H1 (cell line): ENCODE measurements at regions not wholly inside any gene's neighbourhood (a gene's known extent, or its start where the extent isn't known, plus 50 kb on each side); places are given as distances from the start of the nearest gene placed in this dataset.

Source experiments
- CTCF ChIA-PET: fragments of 300-600 bp; sonication (Branson Sonifier 250); formaldehyde crosslinking; loops from one replicate; lab custom pipeline; 2021; ENCODE audit not compliant: partially characterized antibody; lab: Charles Lee
- POLR2A ChIA-PET: fragments of 300-600 bp; sonication (Branson Sonifier 250); formaldehyde crosslinking; loops from one replicate; lab custom pipeline; 2021; ENCODE audit warnings: inconsistent platforms; ENCODE audit not compliant: partially characterized antibody; lab: Charles Lee
- DNase-seq, 2 experiments: peaks; one replicate each; pipeline versions ENCODE4 v3.0.0 to v3.0.0-alpha.2; 2010 to 2022; ENCODE audit warnings: low spot score in 2 of 2, low read depth in 1 of 2, mixed read lengths in 1 of 2
- FAIRE-seq: peaks from 2 replicates; lab custom pipeline; 2011; peaks lifted over from hg19 to GRCh38; lab: Jason Lieb, UNC
- H2AFZ ChIP-seq: 2 replicates; pipeline ENCODE4 v1.8.1; 2012; ENCODE audit warnings: low read length, inconsistent platforms
- H2AK5ac ChIP-seq: 2 replicates; pipeline ENCODE4 v1.6.1; 2013; ENCODE audit warnings: low read depth, low read length
- H2BK120ac ChIP-seq: replicated peaks from 2 replicates; pipeline ENCODE3; 2013; ENCODE audit warnings: low read depth, low read length, inconsistent platforms
- H2BK12ac ChIP-seq: 2 replicates; pipeline ENCODE4 v1.6.1; 2013; ENCODE audit warnings: low read depth, low read length
- H2BK15ac ChIP-seq: 2 replicates; pipeline ENCODE4 v1.6.1; 2013; ENCODE audit warnings: low read length
- H2BK20ac ChIP-seq: 2 replicates; pipeline ENCODE4 v1.6.1; 2013; ENCODE audit warnings: low read length
- H2BK5ac ChIP-seq: 2 replicates; pipeline ENCODE4 v1.6.1; 2013; ENCODE audit warnings: low read depth, low read length
- H3K14ac ChIP-seq: 2 replicates; pipeline ENCODE4 v1.6.1; 2013; ENCODE audit warnings: inconsistent platforms; ENCODE audit not compliant: insufficient read length
- H3K18ac ChIP-seq: 2 replicates; pipeline ENCODE4 v1.6.1; 2013; ENCODE audit warnings: low read length; ENCODE audit errors: extremely low read depth
- H3K23ac ChIP-seq: 2 replicates; pipeline ENCODE4 v1.6.1; 2013; ENCODE audit warnings: inconsistent platforms; ENCODE audit not compliant: insufficient read length
- H3K23me2 ChIP-seq: 2 replicates; pipeline ENCODE4 v1.6.1; 2013; ENCODE audit warnings: low read depth, low read length
- H3K27ac ChIP-seq: 2 replicates; pipeline ENCODE4 v1.6.1; 2011; ENCODE audit warnings: low read depth, low read length, inconsistent platforms
- H3K27me3 ChIP-seq, 4 experiments: replicated peaks in 1 of 4; 1 replicate in 1 of 4; 2 replicates in 3 of 4; pipeline versions ENCODE4 v1.6.1 to v1.8.1; 2011 to 2013; ENCODE audit warnings: low read length in 3 of 4, mild to moderate bottlenecking in 3 of 4, inconsistent platforms in 2 of 4, mixed read lengths in 2 of 4, moderate library complexity in 1 of 4; ENCODE audit not compliant: control insufficient read depth in 3 of 4, insufficient read depth in 3 of 4; ENCODE audit errors: extremely low read depth in 1 of 4
- H3K36me3 ChIP-seq, 4 experiments: 2 replicates each; pipeline versions ENCODE4 v1.6.1 to v1.8.1; 2011 to 2013; ENCODE audit warnings: mild to moderate bottlenecking in 4 of 4, low read length in 3 of 4, moderate library complexity in 2 of 4, control low read depth in 1 of 4, inconsistent platforms in 1 of 4; ENCODE audit not compliant: insufficient read depth in 4 of 4, control insufficient read depth in 2 of 4
- H3K4ac ChIP-seq: replicated peaks from 2 replicates; pipeline ENCODE3; 2013; ENCODE audit warnings: low read length, low read depth, mixed read lengths, inconsistent platforms; ENCODE audit not compliant: insufficient read length
- H3K4me1 ChIP-seq, 4 experiments: replicated peaks in 1 of 4; 1 replicate in 1 of 4; 2 replicates in 3 of 4; pipeline versions ENCODE4 v1.6.1 to v1.8.1; 2011 to 2013; ENCODE audit warnings: low read length in 3 of 4, inconsistent platforms in 2 of 4, mixed read lengths in 1 of 4; ENCODE audit not compliant: insufficient read depth in 4 of 4, control insufficient read depth in 3 of 4
- H3K4me2 ChIP-seq, 2 experiments: 2 replicates each; pipeline versions ENCODE4 v1.6.1 to v1.8.1; 2011 to 2013; ENCODE audit warnings: low read depth in 2 of 2, low read length in 2 of 2, control low read depth in 1 of 2, inconsistent platforms in 1 of 2, mild to moderate bottlenecking in 1 of 2; ENCODE audit not compliant: insufficient read depth in 1 of 2
- H3K4me3 ChIP-seq, 4 experiments: fragments of 200-600, 300-600 bp in 1 of 4; sonication (generic), shearing (Covaris generic), sonication (Bioruptor Twin) in 1 of 4; 2 replicates each; pipeline versions ENCODE4 v1.5.1 to v1.8.1; 2011 to 2016; ENCODE audit warnings: low read length in 4 of 4, low read depth in 3 of 4, control low read depth in 2 of 4, inconsistent platforms in 2 of 4, mild to moderate bottlenecking in 2 of 4, mixed read lengths in 1 of 4, moderate library complexity in 1 of 4; ENCODE audit not compliant: insufficient read depth in 2 of 4; ENCODE audit errors: extremely low read depth in 1 of 4
- H3K56ac ChIP-seq: replicated peaks from 2 replicates; pipeline ENCODE3; 2013; ENCODE audit warnings: low read depth, mild to moderate bottlenecking, mixed read lengths, low read length, inconsistent platforms; ENCODE audit not compliant: insufficient read length
- H3K79me1 ChIP-seq: 2 replicates; pipeline ENCODE4 v1.6.1; 2013; ENCODE audit warnings: low read depth, low read length, control low read depth
- H3K79me2 ChIP-seq, 2 experiments: 2 replicates each; pipeline versions ENCODE4 v1.6.1 to v1.8.1; 2012 to 2013; ENCODE audit warnings: low read length in 2 of 2, mild to moderate bottlenecking in 2 of 2, inconsistent platforms in 1 of 2; ENCODE audit not compliant: insufficient read depth in 2 of 2, control insufficient read depth in 1 of 2
- H3K9ac ChIP-seq, 4 experiments: replicated peaks in 1 of 4; 1 replicate in 1 of 4; 2 replicates in 3 of 4; pipeline versions ENCODE4 v1.6.1 to v1.8.1; 2011 to 2013; ENCODE audit warnings: low read depth in 3 of 4, low read length in 3 of 4, control low read depth in 2 of 4, mild to moderate bottlenecking in 2 of 4, moderate library complexity in 2 of 4, inconsistent platforms in 1 of 4; ENCODE audit errors: extremely low read depth in 1 of 4
- H3K9me3 ChIP-seq, 2 experiments: 2 replicates each; pipeline versions ENCODE4 v1.6.1 to v1.8.1; 2012 to 2013; ENCODE audit warnings: mild to moderate bottlenecking in 2 of 2, moderate library complexity in 2 of 2, control low read depth in 1 of 2, inconsistent platforms in 1 of 2, low read depth in 1 of 2, low read length in 1 of 2, mixed read lengths in 1 of 2; ENCODE audit not compliant: insufficient read depth in 2 of 2
- H4K20me1 ChIP-seq, 2 experiments: replicated peaks in 1 of 2; 2 replicates each; pipeline versions ENCODE3 to v1.8.1; 2011 to 2013; ENCODE audit warnings: inconsistent platforms in 2 of 2, low read length in 2 of 2, mild to moderate bottlenecking in 1 of 2; ENCODE audit not compliant: insufficient read depth in 2 of 2, control insufficient read depth in 1 of 2
- H4K5ac ChIP-seq: 2 replicates; pipeline ENCODE4 v1.6.1; 2013; ENCODE audit warnings: low read length, low read depth, mixed read lengths, inconsistent platforms; ENCODE audit not compliant: insufficient read length
- H4K8ac ChIP-seq: 2 replicates; pipeline ENCODE4 v1.8.0; 2013; ENCODE audit warnings: mild to moderate bottlenecking, moderate library complexity, low read length, inconsistent platforms; ENCODE audit not compliant: insufficient read depth; ENCODE audit errors: extremely low read depth
- H4K91ac ChIP-seq: replicated peaks from 2 replicates; pipeline ENCODE3; 2013; ENCODE audit warnings: low read length, mixed read lengths, inconsistent platforms; ENCODE audit not compliant: insufficient read length
- ATF2 ChIP-seq: IDR thresholded peaks from 2 replicates; pipeline ENCODE4 v1.6.1; 2012; ENCODE audit warnings: low read length, inconsistent platforms
- BACH1 ChIP-seq: IDR thresholded peaks from 2 replicates; pipeline ENCODE4 v1.6.1; 2012; ENCODE audit warnings: low read length, improper control_type of control experiment
- BRCA1 ChIP-seq: IDR thresholded peaks from 2 replicates; pipeline ENCODE4 v1.6.1; 2012; ENCODE audit warnings: low read depth, low read length, improper control_type of control experiment
- FOSL1 ChIP-seq: IDR thresholded peaks from 2 replicates; pipeline ENCODE4 v1.6.1; 2011; ENCODE audit warnings: mild to moderate bottlenecking, low read depth, low read length, moderate library complexity; ENCODE audit not compliant: insufficient read depth
- KDM1A ChIP-seq: fragments of 200-600, 300-600 bp; sonication (generic); IDR thresholded peaks from 2 replicates; pipeline ENCODE4 v1.7.1; 2016; ENCODE audit warnings: mild to moderate bottlenecking, low read length, borderline replicate concordance
- KDM5A ChIP-seq: fragments of 200-600 bp; IDR thresholded peaks from 2 replicates; pipeline ENCODE4 v1.7.1; 2012; ENCODE audit warnings: mild to moderate bottlenecking, low read length, inconsistent platforms, mixed read lengths
- NRF1 ChIP-seq: IDR thresholded peaks from 2 replicates; pipeline ENCODE4 v1.6.1; 2011; ENCODE audit warnings: mild to moderate bottlenecking, low read depth, low read length, improper control_type of control experiment
- RAD21 ChIP-seq, 2 experiments: IDR thresholded peaks in 1 of 2; conservative IDR thresholded peaks in 1 of 2; 2 replicates each; pipeline ENCODE4 v1.6.1; 2011; ENCODE audit warnings: low read depth in 2 of 2, low read length in 2 of 2, improper control_type of control experiment in 1 of 2, inconsistent platforms in 1 of 2, mild to moderate bottlenecking in 1 of 2, moderate library complexity in 1 of 2
- RFX5 ChIP-seq: IDR thresholded peaks from 2 replicates; pipeline ENCODE4 v1.6.1; 2011; ENCODE audit warnings: low read depth, low read length, improper control_type of control experiment, borderline replicate concordance
- SAP30 ChIP-seq: fragments of 300-600 bp; sonication (generic); IDR thresholded peaks from 2 replicates; pipeline ENCODE4 v1.7.1; 2012; ENCODE audit warnings: low read length, moderate library complexity, mild to moderate bottlenecking, inconsistent platforms; ENCODE audit not compliant: insufficient read depth, insufficient replicate concordance
- SP1 ChIP-seq: IDR thresholded peaks from 2 replicates; pipeline ENCODE4 v1.6.1; 2011; ENCODE audit warnings: low read depth, low read length
- TBP ChIP-seq: IDR thresholded peaks from 2 replicates; pipeline ENCODE4 v1.6.1; 2011; ENCODE audit warnings: low read depth, low read length, improper control_type of control experiment
- WGBS, 2 experiments: shearing (Covaris generic) in 1 of 2; methylation state at CpG; one replicate each; pipeline versions ENCODE4 v1.1.6 to v1.1.7; 2013 to 2015; ENCODE audit warnings: low lambda C conversion rate in 2 of 2, mixed read lengths in 2 of 2, inconsistent platforms in 1 of 2, low coverage in 1 of 2, missing lambda C conversion rate in 1 of 2; ENCODE audit not compliant: insufficient replicate concordance in 2 of 2, insufficient coverage in 1 of 2, insufficient read length in 1 of 2; ENCODE audit errors: extremely low coverage in 1 of 2, missing lambda C conversion rate in 1 of 2; 5-methylcytosine and 5-hydroxymethylcytosine counted together

- Histone ChIP-seq H2BK20ac (no peak overlapping the region), H3K79me1 (no peaks in the 10 kb centered on the region), H3K4me3 (no peak overlapping the region), H3K9ac (no peak overlapping the region), H3K23me2 (no peaks in the 10 kb centered on the region), H2BK15ac (no peak overlapping the region), H3K14ac (no peak overlapping the region), H3K4me2 (no peak overlapping the region), H2AK5ac (no peak overlapping the region), H2BK12ac (no peak overlapping the region), H3K4me1 (no peaks in the 10 kb centered on the region), H2AFZ (no peak overlapping the region), H3K27me3 (no peaks in the 10 kb centered on the region), H3K56ac (no peak overlapping the region), H3K4ac (no peak overlapping the region), H4K20me1 (no peaks in the 10 kb centered on the region), H2BK120ac (no peak overlapping the region), H4K5ac (no peak overlapping the region), H3K36me3 (no peaks in the 10 kb centered on the region), H3K18ac (no peak overlapping the region), H3K27ac (no peak overlapping the region), H3K9me3 (no peaks in the 10 kb centered on the region), H4K91ac (no peak overlapping the region), H4K8ac (no peak overlapping the region), H3K23ac (no peak overlapping the region), H3K79me2 (no peaks in the 10 kb centered on the region), H2BK5ac (no peak overlapping the region)
- FAIRE-seq (no peak), DNase-seq (no peak)
- ChIA-PET POLR2A (no interaction called here), CTCF (interaction anchor here (0.6 to 3.2 kb wide), 3 partner anchors 10 to 75 kb away, joined by 4 to 12 read pairs (median 7); no protein-coding TSS in a partner anchor)
- 92% methylated on average over 3 of the region's 3 CpGs; no CpG with 5 or more reads in 1 of the 2 experiments for WGBS, 2 experiments
- TF ChIP-seq ATF2 (no peak), NRF1 (no peak), TBP (no peak), KDM1A (no peak), SP1 (no peak), KDM5A (no peak), RAD21 (IDR thresholded peaks at IDR 0.05 in 1 of 2, conservative IDR thresholded peaks at IDR 0.05 in 1 of 2; ENCODE audit: low read depth in 2 of 2, low read length in 2 of 2) (no peak), FOSL1 (no peak), BRCA1 (no peak), RFX5 (no peak), BACH1 (no peak), SAP30 (no peak)
Observed at GRCh38 chr12:75600146-75600545, 88.7 kb upstream of the KRR1 start.
